ENCODE measurements at regions not wholly inside any gene's neighbourhood (a gene's known extent, or its start where the extent isn't known, plus 50 kb on each side); places are given as distances from the start of the nearest gene placed in this dataset.

DNA sequence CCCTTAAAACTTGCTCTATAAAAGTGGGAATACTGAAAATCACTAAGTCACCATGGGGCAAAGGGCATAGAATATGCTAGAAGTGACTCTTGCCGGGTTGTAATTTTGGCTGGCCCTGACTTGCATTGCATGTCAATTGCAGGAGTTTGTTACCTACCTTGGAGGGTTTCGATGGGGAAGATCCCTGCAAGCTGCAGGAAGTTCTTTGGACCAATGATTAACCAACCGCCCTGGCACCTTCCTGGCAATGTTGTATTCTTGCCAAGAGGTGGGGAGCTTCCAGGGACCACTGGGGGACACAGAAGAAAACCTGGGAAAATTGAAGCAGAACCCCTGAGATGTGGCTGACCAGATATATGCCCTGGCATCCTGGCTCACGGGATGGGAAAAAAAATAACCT is 235.8 kb downstream of the B3GLCT start:
- no peaks in the 10 kb centered on the region for H3K4me1 ChIP-seq (ENCODE audit: control insufficient read depth, extremely low read depth, insufficient read depth, low read length)
- peaks cover 15 to 18% of the 10 kb centered on the region in 2 experiments for H3K27me3 ChIP-seq (ENCODE audit: control insufficient read depth in 2 of 2, insufficient read depth in 2 of 2, low read length in 2 of 2)
- H2AFZ ChIP-seq (ENCODE audit: low read depth, low read length) = no peak overlapping the region
- no TSS peak for BruUV-seq (replicated peaks)
- CTCF ChIA-PET = no interaction called here
- TF ChIP-seq POLR2AphosphoS5 (IDR thresholded peaks at IDR 0.05; ENCODE audit: insufficient read depth, low read depth, low read length) = no peak
- no peak for TF ChIP-seq POLR2A (IDR thresholded peaks at IDR 0.05; ENCODE audit: low read depth, low read length)
- no peak for TF ChIP-seq MYC (IDR thresholded peaks at IDR 0.05; ENCODE audit: low read depth, low read length)
- TF ChIP-seq, protein P1, sequence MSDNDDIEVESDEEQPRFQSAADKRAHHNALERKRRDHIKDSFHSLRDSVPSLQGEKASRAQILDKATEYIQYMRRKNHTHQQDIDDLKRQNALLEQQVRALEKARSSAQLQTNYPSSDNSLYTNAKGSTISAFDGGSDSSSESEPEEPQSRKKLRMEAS (IDR thresholded peaks at IDR 0.05; ENCODE audit: insufficient read depth, insufficient read length) = no peak
- no peaks in the 10 kb centered on the region for H3K9me3 ChIP-seq (replicated peaks; ENCODE audit: control insufficient read depth, insufficient read depth, low read length)
- dilution Hi-C loops (cut with MboI; ENCODE audit: extremely low pct_ligation_motif_present, low sequenced_read_pairs) = no loop called here
- FAIRE-seq = no peak
- POLR2A ChIA-PET = no interaction called here
- no peaks in the 10 kb centered on the region for H3K9me1 ChIP-seq (replicated peaks; ENCODE audit: control insufficient read depth, extremely low read depth, insufficient read depth, low read length)
- no peaks in the 10 kb centered on the region for H3K36me3 ChIP-seq (ENCODE audit: control insufficient read depth in 2 of 2, extremely low read depth in 1 of 2, insufficient read depth in 2 of 2, low read length in 2 of 2)
- no peak for DNase-seq (ENCODE audit: low read depth, low spot score)
- no peaks in the 10 kb centered on the region for H4K20me1 ChIP-seq (replicated peaks; ENCODE audit: control insufficient read depth, extremely low read depth, insufficient read depth, low read length)
- H3K27ac ChIP-seq (ENCODE audit: insufficient read depth, low read depth, low read length) = no peak overlapping the region
- H3K4me3 ChIP-seq (replicated peaks in 1 of 3; ENCODE audit: insufficient read depth in 1 of 3, low read depth in 1 of 3, low read length in 3 of 3) = no peak overlapping the region
- no peak overlapping the region for H3K9ac ChIP-seq (replicated peaks; ENCODE audit: extremely low read depth, insufficient read depth, low read length)
- H3K79me2 ChIP-seq (ENCODE audit: control insufficient read depth, insufficient read depth, low read length) = no peaks in the 10 kb centered on the region
- intact Hi-C loops (cut with micrococcal nuclease) = no loop called here
- H3K4me2 ChIP-seq (ENCODE audit: insufficient read depth, low read length) = no peak overlapping the region

DNA sequence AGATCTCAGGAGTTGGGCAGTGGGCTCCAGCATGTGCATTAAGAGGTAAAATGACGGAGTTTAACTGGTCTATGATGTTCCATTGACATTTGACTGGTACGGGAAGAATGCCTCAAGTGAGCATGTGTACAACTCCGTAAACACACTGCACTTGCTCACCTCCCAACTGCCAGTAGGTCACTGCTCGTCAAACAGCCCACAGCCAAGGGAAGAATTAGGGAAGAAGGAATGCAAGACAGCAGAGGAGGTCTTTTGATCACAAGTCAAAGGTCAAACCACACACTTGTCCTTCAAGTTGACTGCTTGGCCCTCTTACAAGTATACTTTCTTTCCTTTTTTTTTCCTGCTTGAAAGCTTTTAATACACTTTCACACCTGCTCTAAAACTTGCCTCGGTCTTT is 236.7 kb downstream of the B3GLCT start:
- DNase-seq (ENCODE audit: low read depth, low spot score) = no peak
- BruUV-seq (replicated peaks) = no TSS peak
- TF ChIP-seq, protein P2, sequence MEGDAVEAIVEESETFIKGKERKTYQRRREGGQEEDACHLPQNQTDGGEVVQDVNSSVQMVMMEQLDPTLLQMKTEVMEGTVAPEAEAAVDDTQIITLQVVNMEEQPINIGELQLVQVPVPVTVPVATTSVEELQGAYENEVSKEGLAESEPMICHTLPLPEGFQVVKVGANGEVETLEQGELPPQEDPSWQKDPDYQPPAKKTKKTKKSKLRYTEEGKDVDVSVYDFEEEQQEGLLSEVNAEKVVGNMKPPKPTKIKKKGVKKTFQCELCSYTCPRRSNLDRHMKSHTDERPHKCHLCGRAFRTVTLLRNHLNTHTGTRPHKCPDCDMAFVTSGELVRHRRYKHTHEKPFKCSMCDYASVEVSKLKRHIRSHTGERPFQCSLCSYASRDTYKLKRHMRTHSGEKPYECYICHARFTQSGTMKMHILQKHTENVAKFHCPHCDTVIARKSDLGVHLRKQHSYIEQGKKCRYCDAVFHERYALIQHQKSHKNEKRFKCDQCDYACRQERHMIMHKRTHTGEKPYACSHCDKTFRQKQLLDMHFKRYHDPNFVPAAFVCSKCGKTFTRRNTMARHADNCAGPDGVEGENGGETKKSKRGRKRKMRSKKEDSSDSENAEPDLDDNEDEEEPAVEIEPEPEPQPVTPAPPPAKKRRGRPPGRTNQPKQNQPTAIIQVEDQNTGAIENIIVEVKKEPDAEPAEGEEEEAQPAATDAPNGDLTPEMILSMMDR (IDR thresholded peaks at IDR 0.05; ENCODE audit: extremely low read depth in 1 of 2, insufficient read depth in 1 of 2, low read depth in 1 of 2, low read length in 2 of 2) = no peak
- TF ChIP-seq POLR2A (IDR thresholded peaks at IDR 0.05; ENCODE audit: low read depth, low read length) (no peak), FOS (IDR thresholded peaks at IDR 0.05; ENCODE audit: borderline replicate concordance, insufficient read depth, low read length) (no peak), EZH2 (IDR thresholded peaks at IDR 0.05; ENCODE audit: borderline replicate concordance, low read depth, low read length, severe bottlenecking) (no peak), POLR2AphosphoS5 (IDR thresholded peaks at IDR 0.05; ENCODE audit: insufficient read depth, low read depth, low read length) (no peak), MYC (IDR thresholded peaks at IDR 0.05; ENCODE audit: low read depth, low read length) (no peak), GATA2 (IDR thresholded peaks at IDR 0.05; ENCODE audit: insufficient read depth, insufficient read length, low read depth, low read length) (no peak), JUN (IDR thresholded peaks at IDR 0.05; ENCODE audit: borderline replicate concordance, insufficient read depth, insufficient read length, low read depth) (no peak)
- TF ChIP-seq, protein P1 (IDR thresholded peaks at IDR 0.05; ENCODE audit: insufficient read depth, insufficient read length) = no peak
- H3K4me2 ChIP-seq (ENCODE audit: insufficient read depth, low read length) = no peak overlapping the region
- H4K20me1 ChIP-seq (replicated peaks; ENCODE audit: control insufficient read depth, extremely low read depth, insufficient read depth, low read length) = no peaks in the 10 kb centered on the region
- no peaks in the 10 kb centered on the region for H3K79me2 ChIP-seq (ENCODE audit: control insufficient read depth, insufficient read depth, low read length)
- no peak for FAIRE-seq
- no peak overlapping the region for H3K4me3 ChIP-seq (replicated peaks in 1 of 3; ENCODE audit: insufficient read depth in 1 of 3, low read depth in 1 of 3, low read length in 3 of 3)
- no peak overlapping the region for H2AFZ ChIP-seq (ENCODE audit: low read depth, low read length)
- intact Hi-C loops (cut with micrococcal nuclease) (no loop called here), dilution Hi-C loops (cut with MboI; ENCODE audit: extremely low pct_ligation_motif_present, low sequenced_read_pairs) (no loop called here)
- no peaks in the 10 kb centered on the region for H3K4me1 ChIP-seq (ENCODE audit: control insufficient read depth, extremely low read depth, insufficient read depth, low read length)
- no peaks in the 10 kb centered on the region for H3K9me3 ChIP-seq (replicated peaks; ENCODE audit: control insufficient read depth, insufficient read depth, low read length)
- no peak overlapping the region for H3K9ac ChIP-seq (replicated peaks; ENCODE audit: extremely low read depth, insufficient read depth, low read length)
- no peak overlapping the region for H3K27ac ChIP-seq (ENCODE audit: insufficient read depth, low read depth, low read length)
- H3K27me3 ChIP-seq (ENCODE audit: control insufficient read depth in 2 of 2, insufficient read depth in 2 of 2, low read length in 2 of 2) = peaks cover 15 to 18% of the 10 kb centered on the region in 2 experiments
- H3K36me3 ChIP-seq (ENCODE audit: control insufficient read depth in 2 of 2, extremely low read depth in 1 of 2, insufficient read depth in 2 of 2, low read length in 2 of 2) = no peaks in the 10 kb centered on the region
- H3K9me1 ChIP-seq (replicated peaks; ENCODE audit: control insufficient read depth, extremely low read depth, insufficient read depth, low read length) = no peaks in the 10 kb centered on the region
- ChIA-PET POLR2A (no interaction called here), CTCF (interaction anchor here (0.9 to 3.1 kb wide), 4 partner anchors 12 to 305 kb away, joined by 3 to 13 read pairs (median 4); no protein-coding TSS in a partner anchor)

All from endothelial cell of umbilical vein (primary cell).